Activated CD8-positive, alpha-beta memory T cell treated with anti-CD3 and anti-CD28 coated beads for 36 hours (primary cell): ENCODE measurements at regions not wholly inside any gene's neighbourhood (a gene's known extent, or its start where the extent isn't known, plus 50 kb on each side); places are given as distances from the start of the nearest gene placed in this dataset.
"Not testable (repeated sequence)": the region's sequence is repeated elsewhere in the genome, so short reads cannot be mapped to it uniquely, and the experiment has no call there.

Experiments used
- CTCF ChIA-PET: fragments of 350-600 bp; sonication (Branson Sonifier 250); formaldehyde crosslinking; loops from one replicate; lab custom pipeline; 2021; ENCODE audit warnings: antibody characterized with exemption; lab: Charles Lee
- POLR2A ChIA-PET: fragments of 350-600 bp; sonication (Branson Sonifier 250); formaldehyde crosslinking; loops from one replicate; lab custom pipeline; 2021; ENCODE audit warnings: antibody characterized with exemption; lab: Charles Lee

DNA sequence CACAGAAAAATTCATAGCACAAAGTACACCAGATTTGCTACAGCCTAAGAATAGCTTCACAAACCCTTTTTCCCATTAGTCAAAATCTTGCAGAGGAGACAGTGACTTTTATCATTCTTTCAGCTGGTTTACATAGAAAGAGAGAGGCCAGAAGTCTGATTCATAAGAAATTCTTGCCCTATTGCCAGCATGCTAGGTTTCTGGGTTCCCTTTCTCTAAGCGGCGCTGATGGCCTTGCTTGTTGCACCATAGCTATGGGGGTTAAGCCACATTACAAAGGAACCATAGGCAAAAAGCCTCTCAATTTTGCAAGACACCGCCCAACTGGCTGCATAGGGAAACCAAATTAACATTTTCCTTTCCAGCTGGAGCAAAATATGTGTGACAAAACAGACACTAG, 87.4 kb downstream of the ZNF467 start:
- ChIA-PET CTCF (no interaction called here), POLR2A (no interaction called here)

DNA sequence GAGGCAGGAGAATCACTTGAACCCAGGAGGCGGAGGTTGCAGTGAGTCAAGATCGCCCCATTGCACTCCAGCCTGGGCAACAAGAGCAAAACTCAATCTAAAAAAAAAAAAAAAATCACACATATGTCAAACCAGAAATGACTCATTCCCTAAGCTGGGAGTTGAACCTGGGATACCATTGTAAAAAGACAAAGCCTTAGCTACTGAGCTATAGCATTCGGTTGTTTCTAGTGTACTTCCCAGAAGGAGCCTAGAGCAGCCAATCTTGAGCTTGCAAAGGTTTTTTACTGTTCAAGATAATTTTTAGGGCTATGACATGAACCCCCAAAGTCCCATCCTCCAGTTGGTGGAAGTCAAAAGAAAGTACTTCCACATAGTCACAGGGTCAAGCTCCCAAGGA, 87.9 kb downstream of the ZNF467 start:
- ChIA-PET POLR2A (no interaction called here), CTCF (no interaction called here)

DNA sequence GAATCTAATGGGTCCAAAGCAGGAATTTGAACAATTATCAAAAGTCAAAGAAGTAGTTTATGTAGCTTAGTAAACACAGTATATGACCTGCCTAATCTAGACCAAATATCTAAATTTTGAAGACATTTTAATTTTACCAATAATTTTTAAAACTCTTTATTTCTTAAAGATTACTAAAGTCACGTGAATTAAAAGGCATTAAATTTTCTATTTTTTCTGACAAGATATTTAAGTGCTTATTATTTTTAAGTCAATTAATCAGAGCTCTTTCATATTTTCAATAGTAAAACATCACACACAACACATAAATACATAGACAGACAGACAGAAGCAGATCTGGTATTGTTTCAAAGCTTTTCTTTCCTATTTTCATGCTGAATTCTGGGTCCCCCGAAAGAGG, 89.5 kb downstream of the ZNF467 start:
- CTCF ChIA-PET = no interaction called here
- POLR2A ChIA-PET = no interaction called here

DNA sequence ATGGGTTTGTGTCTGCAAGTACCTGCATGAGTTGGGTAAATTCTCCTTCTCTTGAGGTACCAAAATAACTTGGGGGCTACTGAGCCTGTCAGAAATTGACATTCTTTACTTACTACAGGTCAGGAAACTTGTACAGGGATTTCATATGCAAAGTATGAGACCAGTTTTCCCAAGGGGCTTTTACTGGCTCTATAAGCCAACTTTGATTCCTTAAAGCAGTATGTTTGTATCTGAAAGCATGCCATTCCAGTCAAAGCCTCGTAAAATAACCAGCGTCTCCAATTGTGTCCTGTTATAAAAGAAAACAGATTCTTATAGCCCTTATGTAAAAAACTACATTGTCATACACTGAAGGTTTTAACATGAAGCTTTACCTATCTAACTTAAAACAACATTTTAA, 90.2 kb downstream of the ZNF467 start:
- POLR2A ChIA-PET = no interaction called here
- CTCF ChIA-PET = no interaction called here

DNA sequence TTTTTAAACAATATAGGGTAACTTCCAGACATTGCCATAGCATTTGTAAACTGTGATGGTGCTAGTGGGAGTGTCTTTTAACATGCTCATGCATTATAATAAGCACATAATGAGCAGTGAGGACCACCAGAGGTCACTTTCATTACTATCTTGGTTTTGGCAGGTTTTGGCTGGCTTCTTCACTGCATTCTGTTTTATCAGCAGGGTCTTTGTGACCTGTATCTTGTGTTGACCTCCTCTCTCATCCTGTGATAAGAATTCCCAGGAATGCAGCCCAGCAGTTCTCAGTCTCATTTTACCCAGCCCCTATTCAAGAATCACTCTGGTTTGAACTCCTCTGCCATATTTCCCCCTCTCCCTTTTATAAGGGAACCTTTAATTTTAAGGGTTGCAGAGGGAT, 91.3 kb downstream of the ZNF467 start:
- CTCF ChIA-PET = no interaction called here
- POLR2A ChIA-PET = no interaction called here

DNA sequence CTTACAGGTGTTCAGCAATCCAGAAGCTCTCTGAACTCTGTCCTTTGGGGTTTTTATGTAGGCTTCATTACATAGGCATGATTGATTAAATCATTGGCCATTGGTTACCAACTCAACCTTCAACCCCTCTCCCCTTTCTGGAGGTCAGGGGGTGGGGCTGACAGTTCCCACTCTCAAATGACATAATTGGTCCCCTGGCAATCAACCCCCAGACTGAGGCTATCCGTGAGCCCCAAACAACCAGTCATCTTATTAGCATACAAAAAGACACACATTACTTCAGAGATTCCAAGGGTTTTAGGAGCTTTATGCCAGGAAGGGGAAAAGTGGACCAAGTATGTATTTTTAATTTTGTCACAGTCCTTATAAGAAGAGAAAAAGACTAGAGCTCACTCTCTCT, 92.1 kb downstream of the ZNF467 start:
- POLR2A ChIA-PET = no interaction called here
- CTCF ChIA-PET = no interaction called here

DNA sequence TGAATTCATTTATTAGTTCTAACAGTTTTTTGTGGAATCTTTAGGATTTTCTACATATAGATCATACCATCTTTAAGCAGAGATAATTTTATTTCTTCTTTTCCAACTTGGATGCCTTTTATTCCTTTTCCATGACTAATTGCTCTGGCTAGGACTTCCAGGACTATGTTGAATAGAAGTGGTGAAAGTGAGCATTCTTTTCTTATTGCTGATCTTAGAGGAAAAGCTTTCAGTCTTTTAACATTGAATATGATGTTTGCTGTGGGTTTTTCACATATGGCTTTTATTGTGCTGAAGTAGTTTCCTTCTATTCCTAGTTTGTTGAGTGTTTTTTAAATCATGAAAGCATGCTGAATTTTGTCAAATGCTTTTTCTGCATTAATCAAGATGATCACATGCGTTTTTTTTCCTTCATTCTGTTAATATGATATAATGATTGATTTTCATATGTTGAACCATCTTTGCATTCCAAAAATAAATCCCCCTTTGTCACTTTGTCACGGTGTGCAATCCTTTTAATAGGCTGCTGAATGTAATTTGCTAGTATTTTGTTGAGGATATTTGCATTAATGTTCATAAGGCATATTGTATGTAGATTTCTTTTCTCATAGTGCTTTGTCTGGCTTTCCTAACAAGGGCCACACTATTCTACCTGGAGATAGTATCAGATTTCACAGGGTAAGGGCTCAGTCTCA, 92.9 kb downstream of the ZNF467 start:
- ChIA-PET CTCF (interaction anchor here (1.2 kb wide), 1 partner anchor 18 kb away, joined by 3 read pairs; no protein-coding TSS in a partner anchor), POLR2A (no interaction called here)

DNA sequence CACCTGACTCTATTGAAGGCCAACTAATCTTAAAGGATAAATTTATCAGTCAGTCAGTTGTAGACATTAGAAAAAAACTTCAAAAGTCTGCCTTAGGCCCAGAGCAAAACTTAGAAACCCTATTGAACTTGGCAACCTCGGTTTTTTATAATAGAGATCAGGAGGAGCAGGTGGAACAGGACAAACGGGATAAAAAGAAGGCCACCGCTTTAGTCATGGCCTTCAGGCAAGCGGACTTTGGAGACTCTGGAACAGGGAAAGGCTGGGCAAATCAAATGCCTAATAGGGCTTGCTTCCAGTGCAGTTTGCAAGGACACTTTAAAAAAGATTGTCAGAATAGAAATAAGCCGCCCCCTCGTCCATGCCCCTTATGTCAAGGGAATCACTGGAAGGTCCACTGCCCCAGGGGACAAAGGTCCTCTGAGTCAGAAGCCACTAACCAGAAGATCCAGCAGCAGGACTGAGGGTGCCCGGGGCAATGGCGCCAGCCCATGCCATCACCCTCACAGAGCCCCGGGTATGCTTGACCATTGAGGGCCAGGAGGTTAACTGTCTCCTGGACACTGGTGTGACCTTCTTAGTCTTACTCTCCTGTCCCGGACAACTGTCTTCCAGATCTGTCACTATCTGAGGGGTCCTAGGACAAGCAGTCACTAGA, 98.5 kb downstream of the ZNF467 start:
- POLR2A ChIA-PET = not testable (repeated sequence)

DNA sequence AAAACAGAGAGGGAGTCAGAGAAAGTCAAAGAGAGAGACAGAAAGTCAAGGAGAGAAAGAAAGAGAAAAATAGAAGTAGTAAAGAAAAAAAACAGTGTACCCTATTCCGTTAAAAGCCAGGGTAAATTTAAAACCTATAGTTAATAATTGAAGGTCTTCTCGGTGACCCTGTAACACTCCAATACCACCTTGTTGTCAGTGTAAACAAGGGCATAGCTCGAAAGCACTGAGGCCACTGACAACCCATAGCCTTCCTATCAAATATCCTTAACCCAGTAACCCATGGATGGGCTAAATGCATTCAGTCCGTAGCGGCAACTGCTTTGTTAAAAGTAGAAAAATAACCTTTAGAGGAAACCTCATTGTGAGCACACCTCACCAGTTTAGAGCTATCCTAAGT, 100.4 kb downstream of the ZNF467 start:
- ChIA-PET POLR2A (no interaction called here), CTCF (no interaction called here)

More for the DNA sequence above, 98.5 kb downstream of the ZNF467 start:
- CTCF ChIA-PET = not testable (repeated sequence)

DNA sequence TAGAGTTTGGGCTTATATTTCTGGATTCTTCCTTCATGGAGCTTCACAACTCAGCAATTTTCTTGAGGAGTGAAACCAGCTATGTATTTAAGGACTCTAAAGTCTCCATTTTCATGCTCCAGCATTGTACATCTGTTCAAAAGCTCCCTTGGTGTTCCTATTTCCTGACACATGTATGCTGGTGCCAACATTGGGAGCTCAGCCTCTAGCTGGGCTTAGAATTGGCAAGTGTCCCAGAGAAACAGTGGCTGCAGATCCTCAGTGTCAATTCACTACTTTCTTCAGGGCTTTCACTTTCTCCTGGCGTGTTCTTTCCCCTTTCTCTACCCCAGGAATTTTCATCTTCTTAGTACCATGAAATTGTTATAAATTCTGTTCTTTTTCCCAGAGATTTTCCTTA, 103.1 kb downstream of the ZNF467 start:
- POLR2A ChIA-PET = no interaction called here
- CTCF ChIA-PET = interaction anchor here (1.8 kb wide), 1 partner anchor 72 kb away, joined by 7 read pairs; no protein-coding TSS in a partner anchor

DNA sequence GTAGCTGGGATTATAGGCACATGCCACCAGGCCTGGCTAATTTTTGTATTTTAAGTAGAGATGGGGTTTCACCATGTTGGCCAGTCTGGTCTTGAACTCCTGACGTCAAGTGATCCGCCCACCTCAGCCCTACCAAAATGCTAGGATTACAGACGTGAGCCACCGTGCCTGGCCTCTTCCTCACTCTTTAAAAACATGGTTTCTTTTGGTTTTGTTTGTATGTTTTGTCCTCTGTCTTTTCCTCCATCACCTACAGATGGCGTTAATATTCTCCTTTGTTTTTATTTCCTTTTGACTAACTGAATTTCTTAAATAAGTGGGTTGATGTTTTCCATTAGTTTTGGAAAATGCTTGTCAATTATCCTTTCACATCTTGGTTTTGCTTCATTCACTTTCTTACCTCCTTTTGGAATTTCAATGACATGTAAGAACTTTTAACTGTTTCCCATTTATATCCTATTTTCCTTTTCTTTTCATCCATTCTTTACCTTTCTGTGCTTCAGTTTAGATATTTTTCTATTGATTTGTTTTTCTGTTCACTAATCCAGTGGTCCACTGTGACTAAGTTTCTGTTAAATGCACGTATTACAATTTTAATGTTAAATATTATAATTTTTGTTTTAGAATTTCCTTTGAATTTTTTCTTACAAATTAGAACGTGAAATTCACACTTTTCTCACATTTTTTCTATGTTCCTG, 104.1 kb downstream of the ZNF467 start:
- ChIA-PET POLR2A (no interaction called here), CTCF (no interaction called here)

DNA sequence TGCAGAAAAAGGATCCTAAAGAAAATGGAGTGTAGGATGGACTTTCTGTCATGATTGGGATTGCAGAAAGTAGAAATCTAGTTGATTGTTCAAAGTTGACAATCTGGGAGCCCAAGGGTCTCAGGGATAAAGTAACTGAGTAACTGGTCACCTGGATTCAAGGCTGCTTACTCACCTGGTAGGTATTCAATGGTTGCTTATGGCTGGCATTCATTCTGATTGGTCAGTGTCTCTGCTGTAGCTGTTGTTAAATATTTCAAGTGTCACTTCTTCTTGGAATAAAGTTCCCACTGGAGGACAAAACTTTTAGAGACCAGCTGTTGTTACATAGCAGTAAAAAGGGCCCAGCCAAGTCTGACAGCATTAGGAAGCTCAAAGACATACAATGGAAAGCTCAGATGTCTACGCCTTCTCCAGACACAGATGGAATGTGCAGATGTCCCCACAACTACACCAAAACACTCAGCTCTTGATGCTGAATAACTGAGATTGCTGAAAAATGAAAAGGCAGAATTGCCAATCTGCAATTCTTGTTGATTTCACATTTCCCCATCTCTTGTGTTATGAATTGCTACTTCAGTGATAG, 106.9 kb downstream of the ZNF467 start:
- CTCF ChIA-PET = interaction anchor here (0.6 to 0.8 kb wide), 2 partner anchors 76 to 178 kb away, joined by 3 read pairs; no protein-coding TSS in a partner anchor
- POLR2A ChIA-PET = no interaction called here

DNA sequence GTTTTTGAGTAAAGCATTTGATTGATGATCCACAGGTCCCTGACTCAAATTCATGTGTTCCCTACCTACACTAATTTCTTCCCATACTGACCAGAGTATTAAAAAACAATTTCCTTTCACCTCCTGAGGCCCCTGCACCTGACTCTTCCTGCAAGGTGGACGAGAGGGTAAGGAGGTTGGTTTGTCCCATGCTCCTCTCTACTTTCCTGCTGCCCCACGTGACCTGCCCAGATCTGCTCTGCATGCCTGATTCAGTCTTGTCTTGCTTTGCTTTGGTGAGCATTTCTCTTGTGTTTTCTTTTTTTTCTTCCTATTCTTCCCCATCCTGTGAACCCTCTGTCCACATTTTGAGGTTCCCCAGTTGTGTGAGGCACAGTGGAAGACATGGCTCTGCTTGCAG, 107.8 kb downstream of the ZNF467 start:
- CTCF ChIA-PET, POLR2A ChIA-PET: not testable (repeated sequence)

DNA sequence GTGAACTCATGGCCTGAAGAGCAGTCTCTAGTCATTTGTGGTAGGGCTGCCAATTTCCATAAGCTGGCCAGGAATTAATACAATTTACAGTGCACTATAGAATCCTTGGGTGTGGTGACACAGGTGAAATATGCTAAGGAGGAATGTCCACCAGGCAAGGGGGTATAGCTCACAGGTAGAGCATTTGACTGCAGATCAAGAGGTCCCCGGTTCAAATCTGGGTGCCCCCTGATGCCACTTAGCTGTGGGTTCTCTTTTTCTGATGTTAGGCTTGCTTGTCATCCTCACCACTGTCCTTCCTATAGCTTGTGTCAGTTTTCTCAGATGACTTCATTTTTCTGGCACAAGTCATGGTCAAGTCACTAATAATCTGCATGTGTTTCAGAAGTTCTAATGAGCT, 108.7 kb downstream of the ZNF467 start:
- CTCF ChIA-PET = interaction anchor here (3.0 kb wide), 1 partner anchor 76 kb away, joined by 32 read pairs; no protein-coding TSS in a partner anchor
- POLR2A ChIA-PET = no interaction called here

DNA sequence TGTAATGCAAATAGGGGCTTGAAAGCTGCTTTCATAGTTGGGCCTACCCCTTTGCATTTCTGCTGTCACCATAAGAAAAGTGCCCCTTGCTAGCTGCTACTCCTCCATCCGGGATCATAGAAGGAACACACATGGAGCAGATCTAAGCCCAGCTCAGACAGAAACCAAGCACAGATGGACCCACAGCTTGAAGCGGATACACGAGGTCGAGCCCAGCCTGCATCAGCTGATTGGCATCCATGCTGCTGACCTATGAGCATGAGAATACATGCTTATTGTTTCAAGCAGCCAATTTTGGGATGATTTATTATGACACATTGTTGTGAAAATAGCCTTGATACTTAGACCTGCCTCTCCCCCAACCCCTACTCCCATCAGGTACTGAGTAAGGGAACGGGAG, 109.2 kb downstream of the ZNF467 start:
- ChIA-PET CTCF (interaction anchor here (3.0 kb wide), 1 partner anchor 77 kb away, joined by 32 read pairs; no protein-coding TSS in a partner anchor), POLR2A (no interaction called here)

DNA sequence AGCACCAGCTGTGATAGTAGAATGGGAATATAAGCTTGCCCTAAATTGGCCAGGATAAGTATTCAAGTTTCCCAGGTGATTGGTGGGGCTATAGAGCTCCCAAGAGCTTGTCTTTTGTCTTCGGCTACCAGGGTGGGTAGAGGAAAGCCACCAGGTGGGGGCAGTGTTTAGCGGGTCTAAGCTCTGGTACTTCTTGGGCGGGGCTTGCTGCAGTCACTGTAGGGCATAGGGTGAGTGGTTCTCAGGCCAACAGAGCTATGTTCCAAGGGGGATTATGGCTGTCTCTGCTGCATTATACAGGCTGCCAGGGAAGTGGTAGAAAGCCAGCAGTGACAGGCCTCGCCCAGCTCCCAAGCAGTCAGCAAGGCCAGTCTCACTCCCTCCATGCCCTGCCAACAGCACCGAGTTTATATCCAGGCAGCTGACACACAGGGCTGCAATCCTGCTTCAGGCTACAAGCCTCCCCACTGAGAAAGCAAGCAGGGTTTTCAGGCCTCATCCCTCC, 110.7 kb downstream of the ZNF467 start:
- ChIA-PET CTCF (interaction anchor here (0.6 to 3.0 kb wide), 15 partner anchors 12 to 416 kb away, joined by 3 to 32 read pairs (median 3); no protein-coding TSS in a partner anchor), POLR2A (no interaction called here)

DNA sequence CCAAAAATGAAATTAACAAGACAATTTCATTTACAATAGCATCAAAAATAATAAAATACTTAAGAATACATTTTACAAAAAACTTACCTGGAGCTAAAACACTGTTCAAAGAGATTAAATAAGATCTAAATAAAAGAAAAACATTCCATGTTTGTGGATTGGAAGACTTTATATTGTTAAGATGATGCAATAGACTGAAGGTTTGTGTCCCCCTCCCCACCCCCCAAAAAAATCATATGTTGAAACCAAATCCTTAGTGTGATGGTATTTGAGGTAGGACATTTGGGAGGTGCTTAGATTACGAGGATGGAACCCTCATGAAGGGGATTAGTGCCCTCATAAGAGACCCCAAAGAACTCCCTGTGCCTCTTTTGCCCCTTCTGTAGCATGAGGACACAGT, 117.6 kb downstream of the ZNF467 start:
- ChIA-PET POLR2A (no interaction called here), CTCF (no interaction called here)

DNA sequence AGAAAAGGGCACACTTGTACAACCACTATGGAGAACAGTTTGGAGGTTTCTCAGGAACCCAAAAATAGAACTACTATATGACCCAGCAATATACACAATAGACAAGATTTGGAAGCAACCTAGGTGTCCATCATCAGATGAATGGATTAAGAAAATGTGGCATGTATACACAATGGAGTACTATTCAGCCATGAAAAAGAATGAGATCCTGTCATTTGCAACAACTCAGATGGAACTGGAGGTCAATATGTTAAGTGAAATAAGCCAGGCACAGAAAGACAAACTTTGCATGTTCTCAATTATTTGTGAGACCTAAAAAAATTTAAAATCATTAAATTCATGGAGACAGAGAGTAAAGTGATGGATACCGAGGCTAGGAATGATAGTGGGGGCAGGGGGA, 118.8 kb downstream of the ZNF467 start:
- CTCF ChIA-PET = no interaction called here
- POLR2A ChIA-PET = no interaction called here

DNA sequence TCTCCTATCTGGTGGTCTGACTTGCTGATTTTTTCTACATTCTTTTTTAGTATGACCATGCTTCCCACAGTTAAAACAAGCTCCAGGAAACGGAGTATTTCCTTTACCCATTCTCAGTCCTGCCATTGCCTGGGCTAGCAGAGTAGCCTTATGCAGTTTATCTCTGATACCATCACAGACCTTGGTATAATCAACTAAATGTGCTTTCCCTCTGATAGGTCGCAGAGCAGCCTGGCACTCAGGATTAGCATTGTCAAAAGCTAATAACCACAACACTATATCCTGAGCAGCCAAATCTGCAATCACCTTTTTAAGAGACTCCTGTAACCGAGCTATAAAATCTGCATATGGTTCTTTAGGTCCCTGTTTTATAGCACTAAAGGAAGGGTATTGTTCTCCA, 123.2 kb downstream of the ZNF467 start:
- CTCF ChIA-PET = interaction anchor here (1.0 kb wide), 1 partner anchor 13 kb away, joined by 3 read pairs; no protein-coding TSS in a partner anchor
- POLR2A ChIA-PET = not testable (repeated sequence)

DNA sequence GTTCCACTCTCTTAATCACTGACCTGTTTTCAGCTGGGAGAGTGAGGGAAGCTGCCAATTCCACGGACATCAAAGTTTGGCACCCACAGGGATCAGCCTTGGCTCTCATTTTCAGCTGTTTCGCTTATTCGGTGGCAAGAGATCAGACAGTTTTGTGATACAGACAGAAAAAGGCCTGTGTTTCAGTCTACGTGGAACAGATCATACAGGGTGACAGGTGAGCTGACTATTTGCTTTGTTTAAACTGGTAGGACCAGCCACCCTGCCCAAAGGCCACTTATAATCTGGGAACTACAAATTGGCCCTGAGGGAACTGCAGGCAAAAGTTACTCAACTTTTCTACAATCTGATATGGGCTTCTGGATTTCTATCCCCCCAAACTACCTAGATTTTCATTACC, 128.6 kb downstream of the ZNF467 start:
- ChIA-PET POLR2A (no interaction called here), CTCF (no interaction called here)
